ENCODE measurements at regions not wholly inside any gene's neighbourhood (a gene's known extent, or its start where the extent isn't known, plus 50 kb on each side); places are given as distances from the start of the nearest gene placed in this dataset.

DNA sequence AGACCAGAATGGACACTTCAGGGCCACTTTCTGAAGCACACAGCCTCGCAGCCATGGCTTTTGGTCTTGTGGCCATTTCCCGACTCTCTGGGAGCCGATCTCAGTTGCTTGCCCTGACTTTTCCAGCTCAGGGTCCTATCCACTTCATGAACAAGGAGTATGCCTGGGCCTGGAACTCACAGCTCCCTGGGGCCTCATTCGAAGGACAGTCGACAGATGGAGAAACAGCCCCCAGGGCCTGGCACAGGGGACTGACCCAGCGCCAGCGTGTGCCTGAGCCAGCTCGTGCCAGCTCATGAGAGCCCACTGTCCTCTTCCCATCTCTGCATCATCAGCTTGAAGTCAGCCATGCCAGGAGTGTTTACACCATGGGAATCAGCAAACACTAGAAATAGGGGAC, 134.6 kb upstream of the GPC1 start:
- peaks cover 6% of the 10 kb centered on the region for H3K27me3 Mint-ChIP-seq (ENCODE audit: insufficient read depth)
- no peak for DNase-seq
- H3K27ac Mint-ChIP-seq = no peak overlapping the region
- no peak overlapping the region for H3K4me3 Mint-ChIP-seq
- TF ChIP-seq, protein P1, sequence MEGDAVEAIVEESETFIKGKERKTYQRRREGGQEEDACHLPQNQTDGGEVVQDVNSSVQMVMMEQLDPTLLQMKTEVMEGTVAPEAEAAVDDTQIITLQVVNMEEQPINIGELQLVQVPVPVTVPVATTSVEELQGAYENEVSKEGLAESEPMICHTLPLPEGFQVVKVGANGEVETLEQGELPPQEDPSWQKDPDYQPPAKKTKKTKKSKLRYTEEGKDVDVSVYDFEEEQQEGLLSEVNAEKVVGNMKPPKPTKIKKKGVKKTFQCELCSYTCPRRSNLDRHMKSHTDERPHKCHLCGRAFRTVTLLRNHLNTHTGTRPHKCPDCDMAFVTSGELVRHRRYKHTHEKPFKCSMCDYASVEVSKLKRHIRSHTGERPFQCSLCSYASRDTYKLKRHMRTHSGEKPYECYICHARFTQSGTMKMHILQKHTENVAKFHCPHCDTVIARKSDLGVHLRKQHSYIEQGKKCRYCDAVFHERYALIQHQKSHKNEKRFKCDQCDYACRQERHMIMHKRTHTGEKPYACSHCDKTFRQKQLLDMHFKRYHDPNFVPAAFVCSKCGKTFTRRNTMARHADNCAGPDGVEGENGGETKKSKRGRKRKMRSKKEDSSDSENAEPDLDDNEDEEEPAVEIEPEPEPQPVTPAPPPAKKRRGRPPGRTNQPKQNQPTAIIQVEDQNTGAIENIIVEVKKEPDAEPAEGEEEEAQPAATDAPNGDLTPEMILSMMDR (IDR thresholded peaks at IDR 0.05) = no peak
- no peaks in the 10 kb centered on the region for H3K9me3 Mint-ChIP-seq
- H3K36me3 Mint-ChIP-seq (ENCODE audit: low read depth) = no peaks in the 10 kb centered on the region
- H3K4me1 Mint-ChIP-seq (ENCODE audit: low read depth) = no peaks in the 10 kb centered on the region

DNA sequence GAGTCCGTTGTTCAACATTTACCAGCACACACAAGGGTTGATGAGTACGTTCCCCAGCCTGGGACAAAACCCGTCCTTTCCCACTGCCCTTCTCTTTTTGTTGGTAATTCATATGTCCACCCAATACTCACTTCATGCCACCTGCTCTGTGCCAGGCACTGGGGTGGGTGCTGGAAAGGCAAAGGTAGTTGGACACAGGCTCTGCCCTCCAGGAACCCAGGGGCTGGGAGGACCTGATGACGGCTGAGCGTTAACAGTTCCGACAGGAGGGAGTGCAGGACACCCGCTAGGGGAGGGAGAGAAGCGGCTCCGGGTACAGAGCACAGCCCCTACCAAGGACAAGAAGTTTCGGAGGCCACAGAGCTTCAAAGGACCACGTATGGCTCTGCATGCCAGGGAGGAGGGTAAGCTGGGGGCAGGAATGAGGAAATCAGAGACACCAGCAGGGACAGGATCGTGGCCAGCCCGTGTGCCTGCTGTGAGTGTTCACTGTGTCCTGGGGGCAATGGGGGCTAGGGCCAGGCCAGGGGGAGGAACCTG, 134.1 kb upstream of the GPC1 start:
- Mint-ChIP-seq H3K27me3 (ENCODE audit: insufficient read depth) (peaks cover 6% of the 10 kb centered on the region), H3K27ac (no peak overlapping the region), H3K4me3 (no peak overlapping the region), H3K9me3 (no peaks in the 10 kb centered on the region), H3K36me3 (ENCODE audit: low read depth) (no peaks in the 10 kb centered on the region), H3K4me1 (ENCODE audit: low read depth) (no peaks in the 10 kb centered on the region)
- no peak for DNase-seq
- TF ChIP-seq, protein P1 (IDR thresholded peaks at IDR 0.05) = no peak

DNA sequence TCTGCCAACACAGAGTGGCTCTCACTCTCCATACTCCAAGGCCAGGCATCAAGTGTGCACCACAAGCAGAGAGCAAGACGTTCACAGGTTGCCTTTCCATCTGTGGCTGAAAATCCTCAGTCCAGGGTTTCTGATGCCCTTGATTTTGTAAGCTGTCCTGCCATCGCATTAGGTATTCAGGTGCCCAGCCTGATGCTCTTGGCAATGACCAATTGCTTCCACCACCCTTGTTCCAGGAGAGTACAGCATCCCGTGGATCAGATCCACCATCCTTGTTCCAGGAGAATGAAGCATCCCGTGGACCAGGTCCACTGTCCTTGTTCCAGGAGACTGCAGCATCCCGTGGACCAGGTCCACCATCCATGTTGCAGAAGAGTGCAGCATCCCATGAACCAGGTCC, 133.4 kb upstream of the GPC1 start:
- no peak overlapping the region for H3K4me3 Mint-ChIP-seq
- TF ChIP-seq, protein P1 (IDR thresholded peaks at IDR 0.05) = no peak
- H3K27me3 Mint-ChIP-seq (ENCODE audit: insufficient read depth) = peaks cover 6% of the 10 kb centered on the region
- no peaks in the 10 kb centered on the region for H3K36me3 Mint-ChIP-seq (ENCODE audit: low read depth)
- H3K27ac Mint-ChIP-seq = no peak overlapping the region
- no peaks in the 10 kb centered on the region for H3K9me3 Mint-ChIP-seq
- DNase-seq = no peak
- H3K4me1 Mint-ChIP-seq (ENCODE audit: low read depth) = no peaks in the 10 kb centered on the region

DNA sequence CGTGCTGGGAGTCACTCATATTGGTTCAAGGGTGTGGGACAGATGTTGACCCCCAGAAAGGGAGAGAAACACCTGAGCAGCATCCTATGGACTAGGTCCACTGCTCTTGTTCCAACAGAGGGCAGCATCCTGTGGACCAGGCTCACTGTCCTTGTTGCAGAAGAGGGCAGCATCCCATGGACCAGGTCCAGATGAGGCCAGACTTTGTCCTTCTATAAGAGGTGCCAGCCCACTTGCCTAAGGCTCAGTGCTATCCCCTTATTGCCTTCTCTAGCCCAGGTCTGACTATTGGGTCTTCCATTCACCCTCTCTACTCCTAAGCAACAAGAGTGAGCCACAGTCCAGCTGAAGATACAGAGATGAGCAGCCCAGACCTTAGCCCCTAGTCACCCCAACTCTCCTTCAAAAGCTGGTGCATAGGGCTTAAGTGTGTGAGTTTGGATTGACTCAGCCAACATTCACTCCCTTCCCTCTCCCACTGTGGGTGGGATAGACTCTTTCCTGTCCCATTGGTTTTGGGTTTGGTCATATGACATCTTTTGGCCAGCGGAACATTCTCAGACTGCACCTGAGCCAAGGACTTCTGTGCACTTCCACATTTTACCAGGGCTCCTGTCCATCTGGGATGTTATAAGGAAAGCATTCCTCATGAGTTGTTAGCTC, 132.4 kb upstream of the GPC1 start:
- TF ChIP-seq, protein P1 (IDR thresholded peaks at IDR 0.05) = no peak; the same call in 1 of the 2 replicates
- Mint-ChIP-seq H3K9me3 (no peaks in the 10 kb centered on the region), H3K36me3 (ENCODE audit: low read depth) (no peaks in the 10 kb centered on the region), H3K4me3 (no peak overlapping the region), H3K4me1 (ENCODE audit: low read depth) (no peaks in the 10 kb centered on the region), H3K27ac (no peak overlapping the region), H3K27me3 (ENCODE audit: insufficient read depth) (peaks cover 6% of the 10 kb centered on the region)
- DNase-seq = no peak

DNA sequence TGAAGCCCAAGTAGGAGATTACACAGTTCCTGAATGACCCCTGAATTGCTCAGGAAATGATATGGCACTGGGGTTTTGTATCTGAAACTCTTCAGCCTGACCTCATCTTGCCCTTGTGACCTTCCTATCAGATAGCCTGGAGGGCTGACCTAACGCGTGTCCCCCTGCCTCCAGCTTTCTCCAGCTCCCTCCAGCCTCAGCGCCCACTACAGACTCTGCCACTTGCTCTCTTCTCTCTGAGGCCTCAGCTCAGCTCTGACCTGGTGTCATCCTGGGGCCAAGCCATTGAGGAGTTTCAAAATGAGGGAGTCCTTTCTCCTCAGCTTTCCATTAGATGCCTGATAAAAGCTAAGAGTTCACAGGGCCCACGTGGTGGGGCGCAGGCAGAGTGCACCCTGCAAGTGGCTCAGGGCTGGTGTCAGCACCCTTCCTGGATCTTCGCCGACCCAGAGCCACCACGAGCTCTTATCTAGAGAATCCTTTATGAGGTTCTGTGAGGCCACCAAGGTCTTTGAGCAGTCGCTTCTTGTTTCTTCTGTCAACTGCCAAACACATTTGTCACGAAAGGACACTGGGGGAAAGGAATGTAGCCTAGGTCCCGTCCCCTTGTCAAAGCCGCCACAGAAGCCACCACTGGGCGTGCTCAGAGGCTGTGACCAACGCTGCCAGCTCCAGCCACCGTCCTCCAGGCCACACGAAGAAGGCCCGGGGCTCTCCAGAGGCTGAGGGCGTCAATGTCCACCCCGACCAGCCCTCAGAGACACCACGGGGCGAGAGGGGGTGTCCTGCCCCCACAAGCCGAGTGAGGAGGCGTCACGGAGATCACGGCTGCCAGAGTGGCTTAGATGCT, 131.3 kb upstream of the GPC1 start:
- DNase-seq = no peak

More for the DNA sequence above, 131.3 kb upstream of the GPC1 start:
- Mint-ChIP-seq H3K4me3 (no peak overlapping the region), H3K36me3 (ENCODE audit: low read depth) (no peaks in the 10 kb centered on the region), H3K4me1 (ENCODE audit: low read depth) (no peaks in the 10 kb centered on the region), H3K9me3 (no peaks in the 10 kb centered on the region), H3K27me3 (ENCODE audit: insufficient read depth) (peaks cover 6% of the 10 kb centered on the region), H3K27ac (no peak overlapping the region)
- TF ChIP-seq, protein P1 (IDR thresholded peaks at IDR 0.05) = no peak
